Fibroblast of lung (primary cell): ENCODE measurements at regions not wholly inside any gene's neighbourhood (a gene's known extent, or its start where the extent isn't known, plus 50 kb on each side); places are given as distances from the start of the nearest gene placed in this dataset.
A peak's percentile ranks its signal among the peaks of the same experiment; 100 is the strongest.

Source experiments
- DNase-seq, 2 donors: peaks; one replicate each; pipeline versions ENCODE4 v3.0.0 to v3.0.0-alpha.2; 2010; ENCODE audit warnings: low read depth in 2 of 2
- H2AFZ ChIP-seq: 2 replicates; pipeline ENCODE4 v1.5.1; 2012; ENCODE audit warnings: low read length, control low read depth, inconsistent platforms
- H3K27ac ChIP-seq: 2 replicates; pipeline ENCODE4 v1.5.1; 2011; ENCODE audit warnings: low read length, control low read depth; ENCODE audit not compliant: insufficient read depth
- H3K27me3 ChIP-seq: 2 replicates; pipeline ENCODE4 v1.5.1; 2011; ENCODE audit warnings: mild to moderate bottlenecking, low read length; ENCODE audit not compliant: control insufficient read depth, insufficient read depth
- H3K36me3 ChIP-seq: 2 replicates; pipeline ENCODE4 v1.5.1; 2011; ENCODE audit warnings: low read length; ENCODE audit not compliant: control insufficient read depth, insufficient read depth
- H3K4me1 ChIP-seq: 2 replicates; pipeline ENCODE4 v1.5.1; 2011; ENCODE audit warnings: low read length; ENCODE audit not compliant: control insufficient read depth, insufficient read depth; ENCODE audit errors: extremely low read depth
- H3K4me2 ChIP-seq: 2 replicates; pipeline ENCODE4 v1.5.1; 2011; ENCODE audit warnings: low read length, control low read depth; ENCODE audit not compliant: insufficient read depth; ENCODE audit errors: extremely low read depth
- H3K4me3 ChIP-seq, 4 experiments: fragments of 200-600 bp in 1 of 4; sonication (generic) in 1 of 4; replicated peaks in 1 of 4; 2 replicates each; pipeline ENCODE4 v1.5.1; 2011 to 2016; ENCODE audit warnings: low read length in 4 of 4, low read depth in 3 of 4, mild to moderate bottlenecking in 3 of 4, control low read depth in 2 of 4, inconsistent platforms in 1 of 4, mixed read lengths in 1 of 4; ENCODE audit not compliant: insufficient read depth in 1 of 4; ENCODE audit errors: control extremely low read depth in 1 of 4
- H3K79me2 ChIP-seq: 2 replicates; pipeline ENCODE4 v1.5.1; 2012; ENCODE audit warnings: mild to moderate bottlenecking, low read length, inconsistent platforms; ENCODE audit not compliant: control insufficient read depth, insufficient read depth
- H3K9ac ChIP-seq: 2 replicates; pipeline ENCODE4 v1.5.1; 2011; ENCODE audit warnings: mild to moderate bottlenecking, low read length, control low read depth; ENCODE audit not compliant: insufficient read depth
- H3K9me3 ChIP-seq: 2 replicates; pipeline ENCODE4 v1.5.1; 2012; ENCODE audit warnings: low read depth, low read length; ENCODE audit not compliant: control insufficient read depth, insufficient read depth
- H4K20me1 ChIP-seq: 2 replicates; pipeline ENCODE4 v1.5.1; 2011; ENCODE audit warnings: low read length; ENCODE audit not compliant: control insufficient read depth, insufficient read depth; ENCODE audit errors: extremely low read depth
- EZH2 ChIP-seq: IDR thresholded peaks from 2 replicates; pipeline ENCODE4 v1.5.1; 2012; ENCODE audit warnings: low read length, control low read depth, mild to moderate bottlenecking; ENCODE audit errors: missing control alignments
- TF ChIP-seq, protein P1 (sequence below), 2 donors: IDR thresholded peaks in 1 of 2; conservative IDR thresholded peaks in 1 of 2; 1 replicate in 1 of 2; 2 replicates in 1 of 2; pipeline ENCODE4 v1.5.1; 2011 to 2012; ENCODE audit warnings: low read length in 2 of 2, control low read depth in 1 of 2, inconsistent platforms in 1 of 2, low read depth in 1 of 2, mild to moderate bottlenecking in 1 of 2

- DNase-seq: no peak
- no peak overlapping the region for H2AFZ ChIP-seq
- no peaks in the 10 kb centered on the region for H4K20me1 ChIP-seq
- no peak overlapping the region for H3K4me2 ChIP-seq
- no peaks in the 10 kb centered on the region for H3K36me3 ChIP-seq
- no peak overlapping the region for H3K4me3 ChIP-seq
- H3K79me2 ChIP-seq: no peaks in the 10 kb centered on the region
- no peaks in the 10 kb centered on the region for H3K4me1 ChIP-seq
- no peaks in the 10 kb centered on the region for H3K27me3 ChIP-seq
- TF ChIP-seq, protein P1, sequence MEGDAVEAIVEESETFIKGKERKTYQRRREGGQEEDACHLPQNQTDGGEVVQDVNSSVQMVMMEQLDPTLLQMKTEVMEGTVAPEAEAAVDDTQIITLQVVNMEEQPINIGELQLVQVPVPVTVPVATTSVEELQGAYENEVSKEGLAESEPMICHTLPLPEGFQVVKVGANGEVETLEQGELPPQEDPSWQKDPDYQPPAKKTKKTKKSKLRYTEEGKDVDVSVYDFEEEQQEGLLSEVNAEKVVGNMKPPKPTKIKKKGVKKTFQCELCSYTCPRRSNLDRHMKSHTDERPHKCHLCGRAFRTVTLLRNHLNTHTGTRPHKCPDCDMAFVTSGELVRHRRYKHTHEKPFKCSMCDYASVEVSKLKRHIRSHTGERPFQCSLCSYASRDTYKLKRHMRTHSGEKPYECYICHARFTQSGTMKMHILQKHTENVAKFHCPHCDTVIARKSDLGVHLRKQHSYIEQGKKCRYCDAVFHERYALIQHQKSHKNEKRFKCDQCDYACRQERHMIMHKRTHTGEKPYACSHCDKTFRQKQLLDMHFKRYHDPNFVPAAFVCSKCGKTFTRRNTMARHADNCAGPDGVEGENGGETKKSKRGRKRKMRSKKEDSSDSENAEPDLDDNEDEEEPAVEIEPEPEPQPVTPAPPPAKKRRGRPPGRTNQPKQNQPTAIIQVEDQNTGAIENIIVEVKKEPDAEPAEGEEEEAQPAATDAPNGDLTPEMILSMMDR (conservative IDR thresholded peaks at IDR 0.05 in 1 of 2, IDR thresholded peaks at IDR 0.05 in 1 of 2; ENCODE audit: low read depth in 1 of 2, low read length in 2 of 2): no peak
- no peak for TF ChIP-seq EZH2
- H3K27ac ChIP-seq: no peak overlapping the region
- no peak overlapping the region for H3K9ac ChIP-seq
- no peaks in the 10 kb centered on the region for H3K9me3 ChIP-seq
Observed at GRCh38 chr5:165602529-165602928, 2097.1 kb downstream of the MAT2B start.

DNA sequence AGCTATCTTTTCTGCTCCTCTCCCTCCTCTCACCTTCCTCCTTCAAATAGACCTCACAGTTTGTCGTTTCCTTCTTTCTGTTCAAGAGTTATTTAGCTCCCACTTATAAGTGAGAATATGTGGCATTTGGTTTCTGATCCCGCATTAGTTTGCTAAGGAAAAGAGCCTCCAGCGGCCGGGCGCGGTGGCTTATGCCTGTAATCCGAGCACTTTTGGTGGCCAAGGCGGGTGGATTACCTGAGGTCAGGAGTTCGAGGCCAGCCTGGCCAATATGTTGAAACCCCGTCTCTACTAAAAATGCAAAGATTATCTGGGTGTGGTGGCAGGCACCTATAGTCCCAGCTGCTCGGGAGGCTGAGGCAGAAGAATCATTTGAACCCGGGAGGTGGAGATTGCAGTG is 2101.6 kb downstream of the MAT2B start:
- Histone ChIP-seq H3K4me2 (no peak overlapping the region), H3K36me3 (no peaks in the 10 kb centered on the region), H3K4me1 (no peaks in the 10 kb centered on the region), H2AFZ (no peak overlapping the region), H3K27ac (no peak overlapping the region), H4K20me1 (no peaks in the 10 kb centered on the region), H3K9me3 (no peaks in the 10 kb centered on the region), H3K79me2 (no peaks in the 10 kb centered on the region), H3K27me3 (no peaks in the 10 kb centered on the region), H3K4me3 (no peak overlapping the region), H3K9ac (no peak overlapping the region)
- no peak for TF ChIP-seq EZH2
- TF ChIP-seq, protein P1 (conservative IDR thresholded peaks at IDR 0.05 in 1 of 2, IDR thresholded peaks at IDR 0.05 in 1 of 2; ENCODE audit: low read depth in 1 of 2, low read length in 2 of 2): no peak
- no peak for DNase-seq

- no peaks in the 10 kb centered on the region for H3K79me2 ChIP-seq
- H3K9ac ChIP-seq: no peak overlapping the region
- TF ChIP-seq, protein P1 (conservative IDR thresholded peaks at IDR 0.05 in 1 of 2, IDR thresholded peaks at IDR 0.05 in 1 of 2; ENCODE audit: low read depth in 1 of 2, low read length in 2 of 2): no peak
- TF ChIP-seq EZH2: no peak
- H3K36me3 ChIP-seq: no peaks in the 10 kb centered on the region
- H3K4me1 ChIP-seq: no peaks in the 10 kb centered on the region
- H4K20me1 ChIP-seq: no peaks in the 10 kb centered on the region
- DNase-seq: peak in 1 of 2 donors; percentile 33
- no peak overlapping the region for H3K27ac ChIP-seq
- no peaks in the 10 kb centered on the region for H3K27me3 ChIP-seq
- no peak overlapping the region for H3K4me3 ChIP-seq
- no peaks in the 10 kb centered on the region for H3K9me3 ChIP-seq
- H3K4me2 ChIP-seq: no peak overlapping the region
- no peak overlapping the region for H2AFZ ChIP-seq
Observed at GRCh38 chr5:165609871-165610270, 2104.5 kb downstream of the MAT2B start.
